ENCODE measurements at regions not wholly inside any gene's neighbourhood (a gene's known extent, or its start where the extent isn't known, plus 50 kb on each side); places are given as distances from the start of the nearest gene placed in this dataset.

DNA sequence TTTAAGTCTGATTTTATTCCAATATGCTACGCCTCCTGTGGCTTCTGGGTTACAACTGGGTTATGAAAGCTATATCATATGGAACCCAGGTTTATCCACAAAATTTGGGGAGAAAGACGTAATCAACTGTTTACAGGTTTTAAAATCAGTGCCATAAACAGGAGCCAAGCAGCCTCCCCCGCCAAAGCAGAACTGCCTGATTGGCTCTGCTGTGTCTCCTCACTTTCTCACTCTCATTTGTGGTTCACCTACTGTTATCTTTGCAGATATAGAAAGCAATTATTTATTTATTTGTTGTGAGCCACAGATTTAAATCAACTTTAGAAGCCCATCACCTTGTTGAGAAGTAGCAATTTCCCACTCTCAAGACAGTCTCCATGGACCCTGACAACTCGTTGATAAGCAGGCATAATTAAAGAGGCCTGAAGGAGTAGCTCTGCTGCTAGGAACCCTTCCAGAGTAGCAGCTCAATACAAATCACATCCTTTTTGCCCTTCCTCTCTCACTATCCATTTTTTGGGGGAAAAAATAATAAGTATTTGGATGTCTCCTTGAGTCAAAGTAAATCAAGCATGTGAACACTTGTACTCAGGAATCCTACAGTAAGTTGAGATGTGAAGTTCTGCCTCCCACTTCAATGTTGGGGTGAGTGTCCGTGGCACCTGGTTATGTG is 191.0 kb upstream of the CCDC150 start:
- Histone ChIP-seq H3K36me3 (ENCODE audit: control insufficient read depth, insufficient read depth, low read length) (no peaks in the 10 kb centered on the region), H3K4me2 (ENCODE audit: extremely low read depth, insufficient read depth, low read length) (no peak overlapping the region), H3K9ac (ENCODE audit: insufficient read depth, low read length) (no peak overlapping the region), H3K79me2 (ENCODE audit: control insufficient read depth, insufficient read depth, low read length) (no peaks in the 10 kb centered on the region), H3K4me3 (replicated peaks in 1 of 4; ENCODE audit: control extremely low read depth in 1 of 4, insufficient read depth in 1 of 4, low read depth in 3 of 4, low read length in 4 of 4) (no peak overlapping the region), H3K9me3 (ENCODE audit: control insufficient read depth, insufficient read depth, low read depth, low read length) (no peaks in the 10 kb centered on the region), H3K27me3 (ENCODE audit: control insufficient read depth, insufficient read depth, low read length) (no peaks in the 10 kb centered on the region), H4K20me1 (ENCODE audit: control insufficient read depth, extremely low read depth, insufficient read depth, low read length) (no peaks in the 10 kb centered on the region), H3K4me1 (ENCODE audit: control insufficient read depth, extremely low read depth, insufficient read depth, low read length) (no peaks in the 10 kb centered on the region), H3K27ac (ENCODE audit: insufficient read depth, low read length) (no peak overlapping the region), H2AFZ (ENCODE audit: low read length) (no peak overlapping the region)
- no peak for DNase-seq (ENCODE audit: low read depth in 2 of 2)
- TF ChIP-seq, protein P1, sequence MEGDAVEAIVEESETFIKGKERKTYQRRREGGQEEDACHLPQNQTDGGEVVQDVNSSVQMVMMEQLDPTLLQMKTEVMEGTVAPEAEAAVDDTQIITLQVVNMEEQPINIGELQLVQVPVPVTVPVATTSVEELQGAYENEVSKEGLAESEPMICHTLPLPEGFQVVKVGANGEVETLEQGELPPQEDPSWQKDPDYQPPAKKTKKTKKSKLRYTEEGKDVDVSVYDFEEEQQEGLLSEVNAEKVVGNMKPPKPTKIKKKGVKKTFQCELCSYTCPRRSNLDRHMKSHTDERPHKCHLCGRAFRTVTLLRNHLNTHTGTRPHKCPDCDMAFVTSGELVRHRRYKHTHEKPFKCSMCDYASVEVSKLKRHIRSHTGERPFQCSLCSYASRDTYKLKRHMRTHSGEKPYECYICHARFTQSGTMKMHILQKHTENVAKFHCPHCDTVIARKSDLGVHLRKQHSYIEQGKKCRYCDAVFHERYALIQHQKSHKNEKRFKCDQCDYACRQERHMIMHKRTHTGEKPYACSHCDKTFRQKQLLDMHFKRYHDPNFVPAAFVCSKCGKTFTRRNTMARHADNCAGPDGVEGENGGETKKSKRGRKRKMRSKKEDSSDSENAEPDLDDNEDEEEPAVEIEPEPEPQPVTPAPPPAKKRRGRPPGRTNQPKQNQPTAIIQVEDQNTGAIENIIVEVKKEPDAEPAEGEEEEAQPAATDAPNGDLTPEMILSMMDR (conservative IDR thresholded peaks at IDR 0.05 in 1 of 2, IDR thresholded peaks at IDR 0.05 in 1 of 2; ENCODE audit: low read depth in 1 of 2, low read length in 2 of 2): no peak
- TF ChIP-seq EZH2 (IDR thresholded peaks at IDR 0.05; ENCODE audit: low read length, missing control alignments): no peak

DNA sequence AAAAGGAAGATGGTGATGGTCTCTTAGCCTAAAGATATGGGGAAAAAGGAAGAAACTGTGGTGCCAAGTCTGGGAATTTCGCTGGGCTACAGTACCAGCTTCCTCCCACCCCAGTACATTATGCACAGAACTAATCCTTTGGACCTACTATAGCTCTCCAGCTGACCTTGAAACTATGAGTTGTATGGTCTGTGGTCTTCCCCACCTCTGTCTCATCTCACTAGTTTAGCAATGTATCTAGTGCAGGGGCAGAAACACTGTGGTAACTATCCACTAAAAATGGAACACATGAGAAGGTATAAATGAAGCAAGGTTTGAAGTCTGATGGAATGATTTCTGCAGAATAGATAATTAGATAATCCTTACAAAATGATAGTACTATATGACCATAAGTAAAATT is 190.4 kb upstream of the CCDC150 start:
- H3K4me1 ChIP-seq (ENCODE audit: control insufficient read depth, extremely low read depth, insufficient read depth, low read length): no peaks in the 10 kb centered on the region

DNA sequence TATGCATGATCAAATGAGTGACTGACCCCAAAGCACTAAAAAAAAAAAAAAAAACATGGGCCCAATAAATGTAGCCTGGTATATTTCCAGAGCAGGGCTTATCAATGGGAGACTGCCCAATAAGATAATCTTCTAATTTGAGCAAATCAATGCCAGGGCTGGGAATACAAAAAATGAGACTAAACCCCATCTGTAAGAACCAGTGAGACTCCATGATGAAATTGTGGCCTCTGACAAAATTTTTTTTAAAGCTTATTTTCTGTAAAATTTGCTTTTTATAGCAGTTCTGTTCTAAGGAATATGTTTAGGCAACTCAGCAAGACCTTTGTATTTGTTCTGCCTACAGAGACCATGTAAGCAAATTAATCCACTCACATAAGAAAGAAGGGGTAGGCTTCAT is 186.8 kb upstream of the CCDC150 start:
- H3K27ac ChIP-seq (ENCODE audit: insufficient read depth, low read length): no peak overlapping the region
- H3K4me1 ChIP-seq (ENCODE audit: control insufficient read depth, extremely low read depth, insufficient read depth, low read length): no peaks in the 10 kb centered on the region
- TF ChIP-seq, protein P1 (conservative IDR thresholded peaks at IDR 0.05 in 1 of 2, IDR thresholded peaks at IDR 0.05 in 1 of 2; ENCODE audit: low read depth in 1 of 2, low read length in 2 of 2): no peak
- TF ChIP-seq EZH2 (IDR thresholded peaks at IDR 0.05; ENCODE audit: low read length, missing control alignments): no peak
- no peak overlapping the region for H3K9ac ChIP-seq (ENCODE audit: insufficient read depth, low read length)
- H3K36me3 ChIP-seq (ENCODE audit: control insufficient read depth, insufficient read depth, low read length): no peaks in the 10 kb centered on the region
- H3K4me2 ChIP-seq (ENCODE audit: extremely low read depth, insufficient read depth, low read length): no peak overlapping the region
- no peaks in the 10 kb centered on the region for H3K79me2 ChIP-seq (ENCODE audit: control insufficient read depth, insufficient read depth, low read length)
- DNase-seq (ENCODE audit: low read depth in 2 of 2): no peak
- H3K27me3 ChIP-seq (ENCODE audit: control insufficient read depth, insufficient read depth, low read length): no peaks in the 10 kb centered on the region
- no peaks in the 10 kb centered on the region for H3K9me3 ChIP-seq (ENCODE audit: control insufficient read depth, insufficient read depth, low read depth, low read length)
- H2AFZ ChIP-seq (ENCODE audit: low read length): no peak overlapping the region
- H4K20me1 ChIP-seq (ENCODE audit: control insufficient read depth, extremely low read depth, insufficient read depth, low read length): no peaks in the 10 kb centered on the region
- H3K4me3 ChIP-seq (replicated peaks in 1 of 4; ENCODE audit: control extremely low read depth in 1 of 4, insufficient read depth in 1 of 4, low read depth in 3 of 4, low read length in 4 of 4): no peak overlapping the region

More for the DNA sequence above, 190.4 kb upstream of the CCDC150 start:
- H3K27me3 ChIP-seq (ENCODE audit: control insufficient read depth, insufficient read depth, low read length): no peaks in the 10 kb centered on the region
- H3K4me3 ChIP-seq (replicated peaks in 1 of 4; ENCODE audit: control extremely low read depth in 1 of 4, insufficient read depth in 1 of 4, low read depth in 3 of 4, low read length in 4 of 4): no peak overlapping the region
- H3K27ac ChIP-seq (ENCODE audit: insufficient read depth, low read length): no peak overlapping the region
- no peak for DNase-seq (ENCODE audit: low read depth in 2 of 2)
- H3K79me2 ChIP-seq (ENCODE audit: control insufficient read depth, insufficient read depth, low read length): no peaks in the 10 kb centered on the region
- H3K36me3 ChIP-seq (ENCODE audit: control insufficient read depth, insufficient read depth, low read length): no peaks in the 10 kb centered on the region
- no peak overlapping the region for H3K4me2 ChIP-seq (ENCODE audit: extremely low read depth, insufficient read depth, low read length)
- no peaks in the 10 kb centered on the region for H3K9me3 ChIP-seq (ENCODE audit: control insufficient read depth, insufficient read depth, low read depth, low read length)
- no peak overlapping the region for H3K9ac ChIP-seq (ENCODE audit: insufficient read depth, low read length)
- H2AFZ ChIP-seq (ENCODE audit: low read length): no peak overlapping the region
- TF ChIP-seq EZH2 (IDR thresholded peaks at IDR 0.05; ENCODE audit: low read length, missing control alignments): no peak
- TF ChIP-seq, protein P1 (conservative IDR thresholded peaks at IDR 0.05 in 1 of 2, IDR thresholded peaks at IDR 0.05 in 1 of 2; ENCODE audit: low read depth in 1 of 2, low read length in 2 of 2): no peak
- H4K20me1 ChIP-seq (ENCODE audit: control insufficient read depth, extremely low read depth, insufficient read depth, low read length): no peaks in the 10 kb centered on the region
